Neuronal stem cell (in vitro differentiated cells): ENCODE measurements at regions not wholly inside any gene's neighbourhood (a gene's known extent, or its start where the extent isn't known, plus 50 kb on each side); places are given as distances from the start of the nearest gene placed in this dataset.

ENCODE experiments used
- DNase-seq: peaks from one replicate; pipeline ENCODE4 v3.0.0-alpha.2; 2013; ENCODE audit warnings: low spot score
- H2AFZ ChIP-seq: one replicate; pipeline ENCODE4 v1.6.1; 2013; ENCODE audit warnings: mild to moderate bottlenecking, low read length, inconsistent platforms
- H2AK5ac ChIP-seq: 2 replicates; pipeline ENCODE4 v1.6.1; 2013; ENCODE audit warnings: low read depth, mild to moderate bottlenecking, inconsistent platforms, low read length, moderate library complexity, mixed read lengths
- H2BK120ac ChIP-seq: 2 replicates; pipeline ENCODE4 v1.6.1; 2013; ENCODE audit warnings: low read depth, mild to moderate bottlenecking, inconsistent platforms, low read length, moderate library complexity, mixed read lengths
- H2BK12ac ChIP-seq: one replicate; pipeline ENCODE4 v1.6.1; 2013; ENCODE audit warnings: low read length, inconsistent platforms
- H2BK15ac ChIP-seq: 2 replicates; pipeline ENCODE4 v1.6.1; 2013; ENCODE audit warnings: mild to moderate bottlenecking, low read length, inconsistent platforms, mixed read lengths
- H2BK5ac ChIP-seq: one replicate; pipeline ENCODE4 v1.6.1; 2013; ENCODE audit warnings: inconsistent platforms, mild to moderate bottlenecking, low read length, moderate library complexity
- H3K14ac ChIP-seq: one replicate; pipeline ENCODE4 v1.6.1; 2013; ENCODE audit warnings: low read length, inconsistent platforms
- H3K18ac ChIP-seq: 2 replicates; pipeline ENCODE4 v1.6.1; 2013; ENCODE audit warnings: low read length, inconsistent platforms
- H3K23ac ChIP-seq: 2 replicates; pipeline ENCODE4 v1.6.1; 2013; ENCODE audit warnings: low read depth, mild to moderate bottlenecking, mixed read lengths, low read length, inconsistent platforms; ENCODE audit not compliant: poor library complexity
- H3K27ac ChIP-seq: replicated peaks from 3 replicates; pipeline ENCODE4 v1.5.1; 2013; ENCODE audit warnings: low read length, inconsistent platforms
- H3K27me3 ChIP-seq, 3 experiments: 2 replicates each; pipeline ENCODE4 v1.6.1; 2013; ENCODE audit warnings: low read length in 3 of 3, mild to moderate bottlenecking in 2 of 3, inconsistent platforms in 1 of 3, low read depth in 1 of 3, mixed read lengths in 1 of 3, moderate library complexity in 1 of 3; ENCODE audit not compliant: control insufficient read depth in 3 of 3, insufficient read depth in 3 of 3
- H3K36me3 ChIP-seq, 2 donors: replicated peaks in 1 of 2; 2 replicates each; pipeline ENCODE4 v1.6.1; 2013; ENCODE audit warnings: low read length in 2 of 2; ENCODE audit not compliant: control insufficient read depth in 2 of 2, insufficient read depth in 2 of 2
- H3K4ac ChIP-seq: 2 replicates; pipeline ENCODE4 v1.6.1; 2013; ENCODE audit warnings: inconsistent platforms, mild to moderate bottlenecking, low read length, moderate library complexity
- H3K4me1 ChIP-seq, 2 donors: 1 replicate in 1 of 2; 2 replicates in 1 of 2; pipeline ENCODE4 v1.6.1; 2013; ENCODE audit warnings: low read length in 2 of 2, low read depth in 1 of 2; ENCODE audit not compliant: control insufficient read depth in 2 of 2, insufficient read depth in 1 of 2
- H3K4me2 ChIP-seq: one replicate; pipeline ENCODE4 v1.6.1; 2013; ENCODE audit warnings: mild to moderate bottlenecking, low read length, inconsistent platforms; ENCODE audit not compliant: insufficient read depth, poor library complexity, severe bottlenecking
- H3K4me3 ChIP-seq, 2 donors: 2 replicates each; pipeline ENCODE4 v1.5.1; 2013; ENCODE audit warnings: low read length in 2 of 2, mild to moderate bottlenecking in 2 of 2, inconsistent platforms in 1 of 2, moderate library complexity in 1 of 2
- H3K79me1 ChIP-seq: one replicate; pipeline ENCODE4 v1.6.1; 2013; ENCODE audit warnings: low read depth, mild to moderate bottlenecking, inconsistent platforms, low read length, moderate library complexity
- H3K9ac ChIP-seq: one replicate; pipeline ENCODE4 v1.6.1; 2013; ENCODE audit warnings: mild to moderate bottlenecking, low read depth, low read length, inconsistent platforms; ENCODE audit not compliant: poor library complexity
- H3K9me3 ChIP-seq, 2 donors: replicated peaks in 1 of 2; 2 replicates each; pipeline versions ENCODE3 to v1.6.1; 2013; ENCODE audit warnings: low read length in 2 of 2, mild to moderate bottlenecking in 2 of 2, inconsistent platforms in 1 of 2, low read depth in 1 of 2, mixed read lengths in 1 of 2, moderate library complexity in 1 of 2; ENCODE audit not compliant: control insufficient read depth in 2 of 2, insufficient read depth in 1 of 2
- H4K8ac ChIP-seq: one replicate; pipeline ENCODE4 v1.6.1; 2013; ENCODE audit warnings: low read depth, mild to moderate bottlenecking, inconsistent platforms, low read length, moderate library complexity
- H4K91ac ChIP-seq: one replicate; pipeline ENCODE4 v1.6.1; 2013; ENCODE audit warnings: low read length, low read depth, mild to moderate bottlenecking, inconsistent platforms; ENCODE audit not compliant: poor library complexity
- WGBS, 2 donors: extraction: QIAGEN DNeasy Blood & Tissue Kit; methylation state at CpG; one replicate each; pipeline ENCODE4 v1.1.7; 2013; ENCODE audit warnings: missing lambda C conversion rate in 2 of 2, mixed read lengths in 1 of 2; ENCODE audit not compliant: insufficient read length in 2 of 2, insufficient replicate concordance in 1 of 2; ENCODE audit errors: extremely low coverage in 2 of 2; 5-methylcytosine and 5-hydroxymethylcytosine counted together

GRCh38 chr11:97409141-97409540 is 1019.3 kb downstream of the JRKL start:
- H3K9me3 ChIP-seq = peaks cover 0 to 8% of the 10 kb centered on the region in 2 donors
- no peak overlapping the region for H2BK120ac ChIP-seq
- no peak overlapping the region for H3K23ac ChIP-seq
- no peak overlapping the region for H2BK15ac ChIP-seq
- no peak overlapping the region for H3K4me3 ChIP-seq
- no peaks in the 10 kb centered on the region for H3K79me1 ChIP-seq
- H2BK12ac ChIP-seq = no peak overlapping the region
- H4K8ac ChIP-seq = no peak overlapping the region
- no peak overlapping the region for H4K91ac ChIP-seq
- H2AK5ac ChIP-seq = no peak overlapping the region
- no peaks in the 10 kb centered on the region for H3K36me3 ChIP-seq
- no peak overlapping the region for H3K14ac ChIP-seq
- H3K27ac ChIP-seq = no peak overlapping the region
- H3K18ac ChIP-seq = no peak overlapping the region
- no peak overlapping the region for H3K9ac ChIP-seq
- no peak overlapping the region for H3K4me2 ChIP-seq
- no CpG with 5 or more reads among the region's 1 CpG for WGBS, 2 donors
- no peak overlapping the region for H2AFZ ChIP-seq
- no peaks in the 10 kb centered on the region for H3K27me3 ChIP-seq
- H2BK5ac ChIP-seq = no peak overlapping the region
- no peaks in the 10 kb centered on the region for H3K4me1 ChIP-seq
- no peak overlapping the region for H3K4ac ChIP-seq
- no peak for DNase-seq

DNA sequence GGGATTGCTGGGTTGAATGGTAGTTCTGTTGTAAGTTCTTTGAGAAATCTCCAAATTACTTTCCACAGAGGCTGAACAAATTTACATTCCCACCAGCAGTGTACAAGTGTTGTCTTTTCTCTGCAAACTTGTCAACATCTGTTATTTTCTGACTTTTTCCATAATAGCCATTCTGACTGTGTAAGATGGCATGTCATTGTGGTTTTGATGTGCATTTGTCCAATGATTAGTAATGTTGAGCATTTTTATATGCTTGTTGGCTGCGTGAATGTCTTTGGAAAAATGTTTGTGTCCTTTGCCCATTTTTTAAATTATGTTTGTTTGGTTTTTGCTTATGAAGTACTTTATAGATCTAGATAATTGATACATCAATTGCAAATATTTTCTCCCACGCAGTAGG is 1025.0 kb downstream of the JRKL start:
- Histone ChIP-seq H3K18ac (no peak overlapping the region), H3K9ac (no peak overlapping the region), H3K4me2 (no peak overlapping the region), H4K8ac (no peak overlapping the region), H3K27ac (no peak overlapping the region), H3K4me1 (no peaks in the 10 kb centered on the region), H2BK15ac (no peak overlapping the region), H2BK5ac (no peak overlapping the region), H2AFZ (no peak overlapping the region), H3K14ac (no peak overlapping the region), H3K9me3 (peaks cover 0 to 1% of the 10 kb centered on the region in 2 donors), H3K27me3 (no peaks in the 10 kb centered on the region), H2BK120ac (no peak overlapping the region), H3K23ac (no peak overlapping the region), H3K36me3 (no peaks in the 10 kb centered on the region), H3K79me1 (no peaks in the 10 kb centered on the region), H4K91ac (no peak overlapping the region), H2BK12ac (no peak overlapping the region), H3K4ac (no peak overlapping the region), H2AK5ac (no peak overlapping the region), H3K4me3 (no peak overlapping the region)
- WGBS, 2 donors = no CpG with 5 or more reads among the region's 2 CpGs
- DNase-seq = no peak

- Histone ChIP-seq H3K18ac (no peak overlapping the region), H3K4me3 (no peak overlapping the region), H2BK12ac (no peak overlapping the region)
These were observed 1029.9 kb downstream of the JRKL start for GRCh38 chr11:97419729-97420128.

DNA sequence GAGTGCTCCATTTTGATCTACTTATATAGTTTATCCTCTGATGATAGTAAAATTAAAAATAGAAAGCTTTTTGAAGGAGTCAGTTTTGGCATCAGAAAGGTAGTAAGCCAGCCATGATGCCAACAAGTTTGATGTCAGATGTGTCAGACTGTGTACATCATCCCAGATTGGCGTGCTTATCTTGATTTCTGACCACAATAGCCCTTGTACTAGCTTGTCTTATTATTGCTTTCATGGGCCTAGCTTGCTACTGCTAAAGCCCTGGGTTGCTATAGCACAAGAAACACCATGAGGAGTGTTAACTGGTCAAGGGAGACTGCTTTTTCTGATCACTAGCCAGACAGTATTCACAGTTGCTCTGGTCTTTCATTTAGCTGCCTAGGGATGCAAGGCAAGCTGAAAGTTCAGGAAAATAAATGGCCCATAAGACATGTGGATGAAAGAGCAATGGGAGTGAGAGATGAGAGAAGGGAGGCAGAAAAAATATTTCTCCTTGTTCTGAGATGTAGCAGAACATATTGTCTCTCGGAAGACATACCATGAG is 1038.5 kb downstream of the JRKL start:
- Histone ChIP-seq H2BK15ac (no peak overlapping the region), H3K4me2 (no peak overlapping the region), H3K4ac (no peak overlapping the region), H3K23ac (no peak overlapping the region), H3K27me3 (no peaks in the 10 kb centered on the region), H2AFZ (no peak overlapping the region), H3K79me1 (no peaks in the 10 kb centered on the region), H3K14ac (no peak overlapping the region), H3K4me3 (no peak overlapping the region), H3K9ac (no peak overlapping the region), H4K91ac (no peak overlapping the region), H4K8ac (no peak overlapping the region), H3K27ac (no peak overlapping the region), H2AK5ac (no peak overlapping the region), H3K36me3 (no peaks in the 10 kb centered on the region), H2BK120ac (no peak overlapping the region), H3K9me3 (no peaks in the 10 kb centered on the region), H3K18ac (no peak overlapping the region), H2BK12ac (no peak overlapping the region), H2BK5ac (no peak overlapping the region), H3K4me1 (no peaks in the 10 kb centered on the region)
- no CpG with 5 or more reads among the region's 2 CpGs for WGBS, 2 donors
- no peak for DNase-seq

More at GRCh38 chr11:97419729-97420128, 1029.9 kb downstream of the JRKL start:
- no peaks in the 10 kb centered on the region for H3K36me3 ChIP-seq
- H2BK15ac ChIP-seq = no peak overlapping the region
- H3K27ac ChIP-seq = no peak overlapping the region
- H3K4me2 ChIP-seq = no peak overlapping the region
- H3K27me3 ChIP-seq = no peaks in the 10 kb centered on the region
- H3K23ac ChIP-seq = no peak overlapping the region
- no peak overlapping the region for H2BK5ac ChIP-seq
- no peak overlapping the region for H2BK120ac ChIP-seq
- no peaks in the 10 kb centered on the region for H3K79me1 ChIP-seq
- H2AFZ ChIP-seq = no peak overlapping the region
- no peak overlapping the region for H3K9ac ChIP-seq
- no peak overlapping the region for H4K8ac ChIP-seq
- no peak for DNase-seq
- no peak overlapping the region for H4K91ac ChIP-seq
- H2AK5ac ChIP-seq = no peak overlapping the region
- H3K4me1 ChIP-seq = no peaks in the 10 kb centered on the region
- no peak overlapping the region for H3K14ac ChIP-seq
- no peak overlapping the region for H3K4ac ChIP-seq
- H3K9me3 ChIP-seq = no peaks in the 10 kb centered on the region
